ENCODE measurements at regions not wholly inside any gene's neighbourhood (a gene's known extent, or its start where the extent isn't known, plus 50 kb on each side); places are given as distances from the start of the nearest gene placed in this dataset.

DNA sequence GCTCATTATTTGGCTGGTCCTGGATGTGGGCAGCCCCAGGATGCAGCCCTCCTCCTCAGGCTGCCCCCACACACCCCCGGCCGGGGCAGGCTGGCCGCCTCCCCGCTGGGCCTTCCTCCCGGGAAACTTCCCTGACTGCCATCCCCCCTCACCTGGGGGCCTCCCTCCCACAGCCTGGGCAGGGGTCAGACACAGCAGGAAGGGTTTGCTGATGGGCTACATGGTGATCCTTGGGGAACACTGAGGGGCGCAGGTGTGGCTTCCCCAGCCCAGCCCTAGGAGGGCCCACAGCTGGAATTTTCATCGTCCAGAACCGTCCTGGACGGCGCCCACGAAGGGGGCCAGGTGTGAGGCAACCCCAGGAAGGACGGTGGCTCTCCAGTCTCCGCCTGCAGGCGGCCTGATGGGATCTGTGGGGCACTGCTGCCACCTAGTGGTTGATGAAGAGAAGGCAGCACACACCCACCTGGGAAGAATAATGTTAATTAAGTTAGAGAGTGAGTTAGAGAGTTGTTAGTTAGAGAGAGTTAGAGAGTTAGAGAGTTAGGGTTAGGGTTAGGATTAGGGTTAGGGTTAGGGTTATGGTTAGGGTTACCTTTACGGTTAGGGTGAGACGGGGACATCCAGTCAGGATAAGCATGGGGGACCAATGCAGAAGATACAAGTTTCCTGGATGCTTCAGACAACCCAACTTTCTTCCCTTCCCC lies 75.9 kb upstream of the PRR5 start:
- Mint-ChIP-seq H3K4me3 (no peak overlapping the region), H3K27ac (no peak overlapping the region), H3K9me3 (peaks cover 2% of the 10 kb centered on the region), H3K4me1 (no peaks in the 10 kb centered on the region), H3K36me3 (ENCODE audit: low read depth) (no peaks in the 10 kb centered on the region), H3K27me3 (ENCODE audit: low read depth) (peaks cover 34% of the 10 kb centered on the region)
- TF ChIP-seq, protein P1, sequence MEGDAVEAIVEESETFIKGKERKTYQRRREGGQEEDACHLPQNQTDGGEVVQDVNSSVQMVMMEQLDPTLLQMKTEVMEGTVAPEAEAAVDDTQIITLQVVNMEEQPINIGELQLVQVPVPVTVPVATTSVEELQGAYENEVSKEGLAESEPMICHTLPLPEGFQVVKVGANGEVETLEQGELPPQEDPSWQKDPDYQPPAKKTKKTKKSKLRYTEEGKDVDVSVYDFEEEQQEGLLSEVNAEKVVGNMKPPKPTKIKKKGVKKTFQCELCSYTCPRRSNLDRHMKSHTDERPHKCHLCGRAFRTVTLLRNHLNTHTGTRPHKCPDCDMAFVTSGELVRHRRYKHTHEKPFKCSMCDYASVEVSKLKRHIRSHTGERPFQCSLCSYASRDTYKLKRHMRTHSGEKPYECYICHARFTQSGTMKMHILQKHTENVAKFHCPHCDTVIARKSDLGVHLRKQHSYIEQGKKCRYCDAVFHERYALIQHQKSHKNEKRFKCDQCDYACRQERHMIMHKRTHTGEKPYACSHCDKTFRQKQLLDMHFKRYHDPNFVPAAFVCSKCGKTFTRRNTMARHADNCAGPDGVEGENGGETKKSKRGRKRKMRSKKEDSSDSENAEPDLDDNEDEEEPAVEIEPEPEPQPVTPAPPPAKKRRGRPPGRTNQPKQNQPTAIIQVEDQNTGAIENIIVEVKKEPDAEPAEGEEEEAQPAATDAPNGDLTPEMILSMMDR (IDR thresholded peaks at IDR 0.05; ENCODE audit: unreplicated experiment in 3 of 3), result peak; percentile 96 to 98 (median 98)

DNA sequence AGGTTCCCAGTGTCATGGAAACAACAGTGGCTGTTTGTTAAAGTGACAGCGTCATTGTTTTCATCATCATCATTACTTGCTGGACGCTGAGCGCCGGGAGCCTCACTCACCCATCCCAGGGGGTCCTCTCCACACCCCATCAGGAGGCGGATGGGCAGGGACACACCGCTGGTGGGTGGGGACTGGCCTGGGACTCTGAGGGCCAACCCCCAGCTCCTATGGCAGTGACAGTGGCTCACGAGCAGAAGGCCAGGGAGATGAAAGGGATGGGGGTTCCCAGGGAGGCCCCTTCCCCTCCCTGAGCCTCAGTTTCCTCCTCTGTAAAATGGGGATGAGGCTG lies 76.6 kb upstream of the PRR5 start:
- H3K4me1 Mint-ChIP-seq, result no peaks in the 10 kb centered on the region
- TF ChIP-seq, protein P1 (IDR thresholded peaks at IDR 0.05; ENCODE audit: unreplicated experiment in 3 of 3), result no peak
- no peak overlapping the region for H3K4me3 Mint-ChIP-seq
- no peaks in the 10 kb centered on the region for H3K9me3 Mint-ChIP-seq
- H3K36me3 Mint-ChIP-seq (ENCODE audit: low read depth), result no peaks in the 10 kb centered on the region
- H3K27ac Mint-ChIP-seq, result no peak overlapping the region
- peaks cover 26% of the 10 kb centered on the region for H3K27me3 Mint-ChIP-seq (ENCODE audit: low read depth)

DNA sequence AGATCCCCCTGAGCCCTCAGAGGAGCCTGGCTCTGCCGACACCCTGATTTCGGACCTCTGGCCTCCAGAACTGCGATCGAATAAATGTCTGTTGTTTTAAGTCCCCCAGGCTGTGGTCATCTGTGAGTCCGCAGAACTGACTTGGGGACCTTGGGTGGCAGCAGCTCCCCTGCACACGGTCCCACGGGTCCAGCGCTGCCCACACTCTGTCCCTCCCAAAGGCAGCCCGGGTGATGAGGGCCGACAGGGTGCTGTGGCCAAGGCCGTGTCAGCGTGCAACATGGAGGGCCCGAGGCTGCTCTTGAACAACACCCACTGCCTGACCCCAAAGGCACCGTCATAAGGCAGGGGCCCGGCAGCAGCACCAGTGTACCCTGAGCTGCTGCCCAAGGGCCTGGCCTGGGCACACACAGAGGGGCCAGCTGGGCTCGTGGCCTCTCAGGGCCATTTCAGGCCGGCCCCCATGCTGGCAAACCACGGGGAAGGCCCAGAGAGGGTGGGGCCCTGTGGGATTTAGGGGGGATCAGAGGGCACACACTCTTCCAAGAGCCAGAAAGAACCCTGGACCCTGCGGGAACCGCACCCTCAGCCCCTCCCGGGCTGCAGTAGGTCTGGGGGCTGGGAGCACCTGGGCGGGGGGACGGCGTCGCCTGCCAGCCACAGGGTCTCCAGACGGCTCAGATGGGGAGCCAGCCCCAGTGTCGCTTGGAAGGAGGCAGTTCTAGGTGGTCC lies 77.1 kb upstream of the PRR5 start:
- Mint-ChIP-seq H3K4me3 (no peak overlapping the region), H3K9me3 (no peaks in the 10 kb centered on the region), H3K4me1 (no peaks in the 10 kb centered on the region), H3K27ac (no peak overlapping the region), H3K27me3 (ENCODE audit: low read depth) (peaks cover 21% of the 10 kb centered on the region), H3K36me3 (ENCODE audit: low read depth) (no peaks in the 10 kb centered on the region)
- TF ChIP-seq, protein P1 (IDR thresholded peaks at IDR 0.05; ENCODE audit: unreplicated experiment in 3 of 3), result no peak

DNA sequence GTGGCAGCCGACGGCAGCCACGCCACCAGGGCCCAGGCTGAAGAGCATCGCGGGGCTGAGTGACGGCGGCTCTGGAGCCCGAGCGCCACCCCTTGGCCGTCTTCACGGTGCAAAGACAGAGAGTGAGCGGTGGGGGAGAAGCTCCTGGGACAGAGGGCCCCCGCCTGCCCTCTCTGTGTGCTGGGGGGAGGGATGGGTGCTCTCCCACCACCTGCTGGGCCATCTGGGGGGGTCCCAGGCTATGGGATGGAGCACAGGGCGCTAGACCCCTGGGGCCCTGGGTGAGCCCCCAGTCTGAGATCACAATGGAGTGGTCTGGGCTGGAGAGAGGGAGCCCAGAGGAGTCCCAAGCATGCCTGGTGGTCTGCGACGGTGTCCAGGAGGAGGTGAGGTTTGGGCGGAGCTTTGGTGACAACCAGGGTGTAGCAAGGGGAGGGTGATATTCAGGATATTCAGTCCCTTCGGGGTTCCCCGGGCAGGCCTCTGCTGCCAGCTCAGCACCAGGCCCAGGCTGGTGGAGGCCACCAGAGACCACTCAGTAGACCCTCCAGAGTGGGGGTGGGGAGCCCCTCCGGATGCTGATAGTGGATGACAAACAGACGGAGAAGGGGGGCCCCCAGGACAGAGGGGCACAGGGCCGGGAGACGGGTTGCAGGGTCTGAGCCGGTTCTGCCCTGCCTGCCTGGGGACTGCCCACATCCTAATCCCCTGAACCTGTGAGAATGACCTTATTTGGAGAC lies 78.1 kb upstream of the PRR5 start:
- Mint-ChIP-seq H3K36me3 (ENCODE audit: low read depth) (no peaks in the 10 kb centered on the region), H3K4me1 (no peaks in the 10 kb centered on the region), H3K27me3 (ENCODE audit: low read depth) (peaks cover 15% of the 10 kb centered on the region), H3K27ac (no peak overlapping the region), H3K4me3 (no peak overlapping the region), H3K9me3 (no peaks in the 10 kb centered on the region)
- TF ChIP-seq, protein P1 (IDR thresholded peaks at IDR 0.05; ENCODE audit: unreplicated experiment in 3 of 3), result peak; percentile 60 to 71 (median 69)

DNA sequence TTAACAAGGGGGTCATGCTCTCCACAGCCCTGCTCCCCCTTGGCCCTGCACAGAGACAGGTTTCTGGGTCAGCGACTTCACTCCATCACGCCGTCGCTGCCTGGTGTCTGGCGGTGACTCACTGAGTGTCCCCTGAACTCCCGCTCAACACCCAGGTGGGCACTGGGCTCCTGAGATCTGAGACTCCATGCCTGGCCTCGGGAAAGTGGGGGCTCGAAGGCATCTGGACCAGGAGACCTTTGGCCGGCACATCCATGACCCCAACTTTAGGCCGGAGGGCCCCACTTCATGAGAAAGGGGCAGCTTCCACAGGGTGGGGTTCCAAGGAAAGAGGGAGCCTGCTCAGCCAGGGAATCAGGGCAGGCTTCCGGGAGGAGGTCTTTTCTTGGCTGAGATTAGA lies 79.3 kb upstream of the PRR5 start:
- Mint-ChIP-seq H3K27me3 (ENCODE audit: low read depth) (peaks cover 15% of the 10 kb centered on the region), H3K27ac (no peak overlapping the region), H3K36me3 (ENCODE audit: low read depth) (no peaks in the 10 kb centered on the region), H3K4me3 (no peak overlapping the region), H3K9me3 (no peaks in the 10 kb centered on the region), H3K4me1 (no peaks in the 10 kb centered on the region)
- TF ChIP-seq, protein P1 (IDR thresholded peaks at IDR 0.05; ENCODE audit: unreplicated experiment in 3 of 3), result no peak

Data from nephron (organoid).